GM23248 (cell line): ENCODE measurements at regions not wholly inside any gene's neighbourhood (a gene's known extent, or its start where the extent isn't known, plus 50 kb on each side); places are given as distances from the start of the nearest gene placed in this dataset.

ENCODE experiments used
- DNase-seq: peaks from one replicate; pipeline ENCODE4 v3.0.0-alpha.2; 2015
- H2AFZ ChIP-seq: fragments of 200-600 bp; sonication (generic); 2 replicates; pipeline ENCODE4 v1.6.1; 2016; ENCODE audit warnings: antibody characterized with exemption
- H3F3A ChIP-seq: fragments of 200-600 bp; sonication (generic); 2 replicates; pipeline ENCODE4 v1.6.1; 2016; ENCODE audit warnings: mild to moderate bottlenecking, antibody characterized with exemption, mixed run types; ENCODE audit not compliant: insufficient read depth
- H3K27ac ChIP-seq: fragments of 200-600 bp; sonication (generic); 2 replicates; pipeline ENCODE4 v1.5.1; 2016; ENCODE audit warnings: mild to moderate bottlenecking
- H3K27me3 ChIP-seq: fragments of 200-600 bp; sonication (generic); replicated peaks from 2 replicates; pipeline ENCODE4 v1.6.1; 2016; ENCODE audit warnings: mild to moderate bottlenecking; ENCODE audit not compliant: insufficient read depth
- H3K36me3 ChIP-seq: fragments of 200-600 bp; sonication (generic); 2 replicates; pipeline ENCODE4 v1.6.1; 2016; ENCODE audit warnings: low read depth, mild to moderate bottlenecking
- H3K4me1 ChIP-seq: fragments of 200-600 bp; sonication (generic); 2 replicates; pipeline ENCODE4 v1.6.1; 2016; ENCODE audit warnings: mild to moderate bottlenecking; ENCODE audit not compliant: insufficient read depth
- H3K4me2 ChIP-seq: fragments of 200-600 bp; sonication (generic); one replicate; pipeline ENCODE4 v1.6.1; 2016; ENCODE audit warnings: mild to moderate bottlenecking; ENCODE audit not compliant: unreplicated experiment
- H3K4me3 ChIP-seq: fragments of 200-600 bp; sonication (generic); 2 replicates; pipeline ENCODE4 v1.5.1; 2016; ENCODE audit warnings: mild to moderate bottlenecking
- H3K79me2 ChIP-seq: fragments of 200-600 bp; sonication (generic); 2 replicates; pipeline ENCODE4 v1.6.1; 2016; ENCODE audit warnings: mild to moderate bottlenecking; ENCODE audit not compliant: insufficient read depth
- H3K9ac ChIP-seq: fragments of 200-600 bp; sonication (generic); 2 replicates; pipeline ENCODE4 v1.6.1; 2016; ENCODE audit warnings: mild to moderate bottlenecking
- H3K9me2 ChIP-seq: fragments of 200-600 bp; sonication (generic); 2 replicates; pipeline ENCODE4 v1.6.1; 2016; ENCODE audit warnings: mixed run types, mild to moderate bottlenecking, moderate library complexity; ENCODE audit not compliant: insufficient read depth
- H3K9me3 ChIP-seq: fragments of 200-600 bp; sonication (generic); one replicate; pipeline ENCODE4 v1.6.1; 2017; ENCODE audit warnings: low read depth
- H4K20me1 ChIP-seq: fragments of 200-600 bp; sonication (generic); 2 replicates; pipeline ENCODE4 v1.6.0; 2016; ENCODE audit not compliant: insufficient read depth
- EZH2 ChIP-seq: fragments of 200-600 bp; sonication (generic); IDR thresholded peaks from 2 replicates; pipeline ENCODE4 v1.6.1; 2018; ENCODE audit warnings: antibody characterized with exemption, mild to moderate bottlenecking; ENCODE audit not compliant: insufficient read depth, poor library complexity, severe bottlenecking
- EZH2phosphoT487 ChIP-seq: fragments of 200-600 bp; sonication (generic); IDR thresholded peaks from 2 replicates; pipeline ENCODE4 v1.6.1; 2018; ENCODE audit warnings: antibody characterized with exemption, moderate library complexity, mild to moderate bottlenecking, low read depth; ENCODE audit not compliant: insufficient read depth
- WGBS, 2 experiments: methylation state at CpG; one replicate each; pipeline ENCODE4 v1.1.6; 2015 to 2017; ENCODE audit warnings: low lambda C conversion rate in 2 of 2, low coverage in 1 of 2; ENCODE audit errors: missing lambda C conversion rate in 2 of 2; 5-methylcytosine and 5-hydroxymethylcytosine counted together
- in situ Hi-C: fragments of 300-500 bp; cut with MboI; formaldehyde crosslinking; loops from 2 replicates; pipeline ENCODE4 v1.15.0; 2020

DNA sequence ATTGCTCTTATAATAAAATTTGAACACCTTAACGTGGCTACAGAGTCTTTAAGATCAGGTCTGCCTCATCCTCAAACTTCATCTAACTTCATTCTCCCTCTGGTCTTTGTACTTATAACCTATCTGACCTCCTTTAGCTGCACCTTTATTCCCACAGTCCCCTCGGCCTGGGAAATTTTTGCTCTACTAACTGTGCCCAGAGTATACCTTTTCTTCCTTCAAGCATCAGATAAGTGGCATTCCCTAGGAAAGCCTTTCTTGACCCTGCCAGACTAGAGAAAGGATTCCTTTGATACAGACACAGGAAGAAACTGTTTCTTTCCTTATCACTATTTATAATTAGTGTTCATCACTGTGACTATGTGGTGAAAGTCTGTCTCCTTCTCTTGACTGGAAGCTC is 79.2 kb upstream of the RPRM start:
- 1 to 2% methylated on average over 2 of the region's 2 CpGs for WGBS, 2 experiments
- Histone ChIP-seq H3K9me3 (no peaks in the 10 kb centered on the region), H3K9ac (no peak overlapping the region), H3K4me1 (no peaks in the 10 kb centered on the region), H3K79me2 (no peaks in the 10 kb centered on the region), H3K27ac (no peak overlapping the region), H2AFZ (no peak overlapping the region), H3K4me3 (no peak overlapping the region), H3K27me3 (no peaks in the 10 kb centered on the region), H3K9me2 (no peaks in the 10 kb centered on the region), H3K4me2 (no peak overlapping the region), H3F3A (no peaks in the 10 kb centered on the region), H4K20me1 (no peaks in the 10 kb centered on the region), H3K36me3 (no peaks in the 10 kb centered on the region)
- no peak for DNase-seq
- in situ Hi-C loops: no loop called here
- TF ChIP-seq EZH2: no peak
- no peak for TF ChIP-seq EZH2phosphoT487

DNA sequence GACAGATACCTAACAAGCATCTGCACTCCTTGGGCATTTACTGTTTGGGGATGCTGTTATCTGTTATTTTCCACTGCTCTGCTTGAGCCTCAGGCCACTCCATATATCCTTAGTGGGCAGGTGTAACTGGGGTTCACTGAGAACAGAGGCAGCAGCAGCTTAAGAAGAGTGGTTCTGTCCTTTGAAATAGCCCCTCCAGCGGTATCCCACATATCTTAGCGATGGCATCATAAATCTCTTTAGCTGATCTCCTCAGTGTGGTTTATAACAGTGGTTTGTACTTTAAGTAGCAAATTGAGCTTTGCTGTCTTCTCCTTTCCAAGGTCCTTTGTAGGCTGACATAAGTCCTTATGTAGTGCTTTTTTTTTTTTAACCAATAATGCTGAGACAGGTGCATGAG is 79.7 kb upstream of the RPRM start:
- H2AFZ ChIP-seq: no peak overlapping the region
- H4K20me1 ChIP-seq: no peaks in the 10 kb centered on the region
- no peak for DNase-seq
- H3K4me2 ChIP-seq: no peak overlapping the region
- in situ Hi-C loops: no loop called here
- H3K27me3 ChIP-seq: no peaks in the 10 kb centered on the region
- 41 to 43% methylated on average over 2 of the region's 2 CpGs for WGBS, 2 experiments
- H3F3A ChIP-seq: no peaks in the 10 kb centered on the region
- H3K79me2 ChIP-seq: no peaks in the 10 kb centered on the region
- TF ChIP-seq EZH2phosphoT487: no peak
- no peak for TF ChIP-seq EZH2
- H3K4me3 ChIP-seq: no peak overlapping the region
- no peak overlapping the region for H3K27ac ChIP-seq
- no peaks in the 10 kb centered on the region for H3K36me3 ChIP-seq
- H3K9me2 ChIP-seq: no peaks in the 10 kb centered on the region
- H3K4me1 ChIP-seq: no peaks in the 10 kb centered on the region
- no peaks in the 10 kb centered on the region for H3K9me3 ChIP-seq
- H3K9ac ChIP-seq: no peak overlapping the region

DNA sequence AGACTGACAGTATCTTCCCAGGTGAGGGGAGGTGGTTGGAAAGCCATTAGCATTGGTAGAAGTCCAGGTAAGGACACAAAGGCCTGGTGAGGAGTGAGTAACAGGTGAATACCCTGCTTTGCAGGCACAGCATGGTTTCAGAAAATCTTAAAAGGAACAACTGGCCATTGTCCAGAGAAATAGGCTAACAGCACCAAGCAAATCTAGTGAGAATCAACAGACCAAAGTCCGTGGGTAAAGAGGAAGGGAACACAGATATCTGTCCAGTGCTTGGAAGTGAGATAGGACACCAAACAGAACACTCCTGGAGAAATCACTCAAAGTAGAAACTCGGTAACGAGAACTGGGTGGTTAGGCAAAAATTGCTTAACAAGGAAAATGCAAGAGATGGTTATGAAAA is 88.8 kb upstream of the RPRM start:
- Histone ChIP-seq H3K27me3 (no peaks in the 10 kb centered on the region), H3F3A (no peaks in the 10 kb centered on the region), H3K9me2 (no peaks in the 10 kb centered on the region), H2AFZ (no peak overlapping the region), H3K4me2 (no peak overlapping the region), H3K27ac (no peak overlapping the region), H3K79me2 (no peaks in the 10 kb centered on the region), H4K20me1 (no peaks in the 10 kb centered on the region), H3K4me3 (no peak overlapping the region), H3K9ac (no peak overlapping the region), H3K4me1 (no peaks in the 10 kb centered on the region), H3K36me3 (no peaks in the 10 kb centered on the region), H3K9me3 (no peaks in the 10 kb centered on the region)
- DNase-seq: no peak
- 17 to 31% methylated on average over 3 of the region's 3 CpGs for WGBS, 2 experiments
- in situ Hi-C loops: no loop called here
- TF ChIP-seq EZH2phosphoT487: no peak
- no peak for TF ChIP-seq EZH2

DNA sequence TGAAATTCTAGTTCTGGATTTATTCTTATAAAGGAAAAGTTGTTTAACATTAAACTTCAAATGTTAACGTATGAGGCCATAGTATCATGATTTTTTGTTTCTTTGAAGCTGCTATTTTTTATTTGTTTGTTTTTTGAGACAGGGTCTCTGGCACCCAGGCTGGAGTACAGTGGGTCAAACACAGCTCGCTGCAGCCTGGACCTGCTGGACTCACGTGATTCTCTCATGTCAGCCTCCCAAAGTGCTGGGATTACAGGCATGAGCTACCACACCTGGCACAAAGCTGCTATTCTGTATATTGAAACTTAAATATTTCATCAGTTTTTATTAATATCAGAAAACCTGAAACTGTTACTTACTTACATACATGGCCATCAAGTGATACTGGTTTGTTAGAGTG is 89.5 kb upstream of the RPRM start:
- 16 to 24% methylated on average over 3 of the region's 3 CpGs for WGBS, 2 experiments
- H3K36me3 ChIP-seq: no peaks in the 10 kb centered on the region
- no peaks in the 10 kb centered on the region for H3K9me3 ChIP-seq
- in situ Hi-C loops: no loop called here
- no peaks in the 10 kb centered on the region; the same call in 1 of the 2 replicates for H4K20me1 ChIP-seq
- no peaks in the 10 kb centered on the region for H3F3A ChIP-seq
- no peaks in the 10 kb centered on the region for H3K27me3 ChIP-seq
- no peak for DNase-seq
- H3K79me2 ChIP-seq: no peaks in the 10 kb centered on the region
- no peak for TF ChIP-seq EZH2
- no peak for TF ChIP-seq EZH2phosphoT487
- H3K4me2 ChIP-seq: no peak overlapping the region
- no peak overlapping the region for H3K9ac ChIP-seq
- H3K27ac ChIP-seq: no peak overlapping the region
- no peak overlapping the region for H2AFZ ChIP-seq
- no peak overlapping the region for H3K4me3 ChIP-seq
- no peaks in the 10 kb centered on the region for H3K4me1 ChIP-seq
- H3K9me2 ChIP-seq: no peaks in the 10 kb centered on the region

DNA sequence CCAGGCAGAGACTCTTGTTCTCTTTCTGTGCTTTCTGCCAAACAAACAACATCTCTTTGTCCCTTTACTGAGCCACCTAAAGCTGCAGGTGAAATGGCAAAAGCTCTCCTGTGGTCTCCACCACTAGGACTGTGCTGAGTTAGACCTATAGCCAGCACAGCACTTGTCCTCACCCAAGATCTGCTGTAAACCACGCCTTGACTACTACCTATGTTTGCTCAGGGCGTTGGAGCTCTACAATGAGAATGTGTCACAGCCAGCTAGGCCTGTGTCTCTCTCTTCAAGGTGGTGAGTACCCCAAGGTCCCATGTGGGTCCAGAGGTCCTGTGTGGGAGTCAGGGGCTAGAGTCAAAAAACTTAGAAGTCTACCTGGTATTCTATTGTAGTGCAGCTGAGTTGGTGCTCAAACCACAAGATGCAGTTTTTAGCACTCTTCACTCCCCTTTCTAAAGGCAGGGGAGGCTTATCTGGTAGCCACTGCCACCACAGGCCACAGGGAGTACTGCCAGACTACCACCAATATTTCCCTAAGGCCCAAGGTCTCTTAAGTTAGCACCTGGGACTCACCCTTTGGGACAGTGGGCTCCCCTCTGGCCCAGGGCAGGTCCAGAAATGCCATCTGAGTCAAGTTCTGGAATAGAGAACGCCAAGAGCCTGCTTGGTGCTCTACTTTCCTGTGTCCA is 96.8 kb upstream of the RPRM start:
- in situ Hi-C loops: no loop called here
- no peaks in the 10 kb centered on the region for H3K27me3 ChIP-seq
- no peaks in the 10 kb centered on the region for H3K79me2 ChIP-seq
- H3F3A ChIP-seq: no peaks in the 10 kb centered on the region
- no peak for DNase-seq
- no peaks in the 10 kb centered on the region for H3K36me3 ChIP-seq
- no peak overlapping the region for H3K27ac ChIP-seq
- H3K9ac ChIP-seq: no peak overlapping the region
- no peak overlapping the region for H2AFZ ChIP-seq
- H3K4me3 ChIP-seq: no peak overlapping the region
- no peaks in the 10 kb centered on the region for H3K4me1 ChIP-seq
- H3K9me2 ChIP-seq: no peaks in the 10 kb centered on the region
- 11 to 13% methylated on average over 2 to 3 of the region's 3 CpGs for WGBS, 2 experiments
- no peak overlapping the region for H3K4me2 ChIP-seq
- no peaks in the 10 kb centered on the region; the same call in 1 of the 2 replicates for H4K20me1 ChIP-seq
- H3K9me3 ChIP-seq: no peaks in the 10 kb centered on the region
- TF ChIP-seq EZH2: no peak
- TF ChIP-seq EZH2phosphoT487: no peak
